A673 (cell line): ENCODE measurements at regions not wholly inside any gene's neighbourhood (a gene's known extent, or its start where the extent isn't known, plus 50 kb on each side); places are given as distances from the start of the nearest gene placed in this dataset.

Source experiments
- BruUV-seq: library from RNA; stranded (reverse); fragments of 400-500 nt; replicated peaks from 2 replicates; lab custom pipeline; 2021; lab: Mats Ljungman, UMichigan
- CTCF ChIA-PET: fragments of 300-600 bp; sonication (Branson Sonifier 250); formaldehyde crosslinking; loops from one replicate; lab custom pipeline; 2022; ENCODE audit warnings: antibody characterized with exemption; lab: Charles Lee
- POLR2A ChIA-PET: fragments of 300-600 bp; sonication (Branson Sonifier 250); formaldehyde crosslinking; loops from one replicate; lab custom pipeline; 2022; ENCODE audit warnings: antibody characterized with exemption; ENCODE audit not compliant: low non-redundant PET; lab: Charles Lee
- DNase-seq: peaks from one replicate; pipeline ENCODE4 v3.0.0-alpha.2; 2015; ENCODE audit warnings: low spot score
- H3K27ac ChIP-seq: fragments of 200-600 bp; sonication (generic); 2 replicates; pipeline ENCODE4 v1.5.1; 2016; ENCODE audit warnings: mixed run types, low read depth, mild to moderate bottlenecking, mixed read lengths, antibody characterized with exemption, low read length; ENCODE audit not compliant: poor library complexity, severe bottlenecking
- H3K27me3 ChIP-seq: fragments of 200-600 bp; sonication (generic); replicated peaks from 2 replicates; pipeline ENCODE4 v1.6.1; 2017; ENCODE audit warnings: mixed run types, low read depth, mild to moderate bottlenecking, mixed read lengths, antibody characterized with exemption, low read length; ENCODE audit not compliant: insufficient read depth, poor library complexity
- H3K36me3 ChIP-seq: fragments of 200-600 bp; sonication (generic); 2 replicates; pipeline ENCODE4 v1.6.1; 2016; ENCODE audit warnings: mixed run types, mild to moderate bottlenecking, mixed read lengths, antibody characterized with exemption, low read length; ENCODE audit not compliant: insufficient read depth, poor library complexity, severe bottlenecking
- H3K4me1 ChIP-seq: fragments of 200-600 bp; sonication (generic); 2 replicates; pipeline ENCODE4 v1.6.1; 2017; ENCODE audit warnings: mixed run types, mild to moderate bottlenecking, mixed read lengths, antibody characterized with exemption, low read length; ENCODE audit not compliant: insufficient read depth, poor library complexity, severe bottlenecking
- H3K4me3 ChIP-seq: fragments of 200-600 bp; sonication (generic); 2 replicates; pipeline ENCODE4 v1.5.1; 2016; ENCODE audit warnings: low read depth, mixed run types, mild to moderate bottlenecking, mixed read lengths, low read length; ENCODE audit not compliant: poor library complexity, severe bottlenecking
- H3K9me3 ChIP-seq: fragments of 200-600 bp; sonication (generic); 2 replicates; pipeline ENCODE4 v1.6.1; 2016; ENCODE audit warnings: mixed run types, low read depth, mild to moderate bottlenecking, mixed read lengths, antibody characterized with exemption, low read length; ENCODE audit not compliant: poor library complexity, severe bottlenecking
- EZH2 ChIP-seq: fragments of 200-600 bp; sonication (generic); IDR thresholded peaks from 2 replicates; pipeline ENCODE4 v1.6.1; 2017; ENCODE audit warnings: borderline replicate concordance, low read depth, mild to moderate bottlenecking, mixed read lengths, antibody characterized with exemption, low read length; ENCODE audit not compliant: poor library complexity, severe bottlenecking
- intact Hi-C: fragments of 100-400 bp; cut with micrococcal nuclease; formaldehyde crosslinking; loops from one replicate; pipeline ENCODE4 v1.10.0; 2022; ENCODE audit not compliant: unreplicated experiment
- TF ChIP-seq, protein P1 (sequence below): fragments of 300-800, 200-600 bp; sonication (generic); conservative IDR thresholded peaks from 2 replicates; pipeline ENCODE4 v1.5.1; 2017; ENCODE audit warnings: low read depth, mild to moderate bottlenecking, antibody characterized with exemption, low read length, moderate library complexity, mixed read lengths

DNA sequence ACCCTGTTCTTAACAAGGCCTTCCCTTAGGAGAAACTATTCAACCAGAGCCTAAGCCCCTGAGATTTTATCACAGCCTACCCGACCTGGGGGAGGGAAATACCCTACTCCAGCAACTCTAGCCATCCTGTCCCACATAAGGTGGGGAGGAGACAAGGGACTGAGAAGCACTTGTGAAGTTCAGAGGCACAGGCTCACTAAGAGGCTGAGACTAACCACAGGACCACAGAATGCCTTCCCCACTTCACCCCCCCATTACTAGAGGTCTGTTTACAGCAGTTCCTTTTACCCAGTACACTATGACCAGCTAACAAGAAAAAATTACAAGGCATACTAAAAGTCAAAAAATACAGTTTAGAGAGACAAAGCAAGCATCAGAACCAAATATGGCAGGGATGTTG lies 86.8 kb downstream of the TEX35 start:
- no peaks in the 10 kb centered on the region for H3K4me1 ChIP-seq
- TF ChIP-seq, protein P1, sequence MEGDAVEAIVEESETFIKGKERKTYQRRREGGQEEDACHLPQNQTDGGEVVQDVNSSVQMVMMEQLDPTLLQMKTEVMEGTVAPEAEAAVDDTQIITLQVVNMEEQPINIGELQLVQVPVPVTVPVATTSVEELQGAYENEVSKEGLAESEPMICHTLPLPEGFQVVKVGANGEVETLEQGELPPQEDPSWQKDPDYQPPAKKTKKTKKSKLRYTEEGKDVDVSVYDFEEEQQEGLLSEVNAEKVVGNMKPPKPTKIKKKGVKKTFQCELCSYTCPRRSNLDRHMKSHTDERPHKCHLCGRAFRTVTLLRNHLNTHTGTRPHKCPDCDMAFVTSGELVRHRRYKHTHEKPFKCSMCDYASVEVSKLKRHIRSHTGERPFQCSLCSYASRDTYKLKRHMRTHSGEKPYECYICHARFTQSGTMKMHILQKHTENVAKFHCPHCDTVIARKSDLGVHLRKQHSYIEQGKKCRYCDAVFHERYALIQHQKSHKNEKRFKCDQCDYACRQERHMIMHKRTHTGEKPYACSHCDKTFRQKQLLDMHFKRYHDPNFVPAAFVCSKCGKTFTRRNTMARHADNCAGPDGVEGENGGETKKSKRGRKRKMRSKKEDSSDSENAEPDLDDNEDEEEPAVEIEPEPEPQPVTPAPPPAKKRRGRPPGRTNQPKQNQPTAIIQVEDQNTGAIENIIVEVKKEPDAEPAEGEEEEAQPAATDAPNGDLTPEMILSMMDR, result no peak
- TF ChIP-seq EZH2, result no peak
- CTCF ChIA-PET, result no interaction called here
- no peak overlapping the region for H3K27ac ChIP-seq
- H3K27me3 ChIP-seq, result no peaks in the 10 kb centered on the region
- H3K4me3 ChIP-seq, result no peak overlapping the region
- no peaks in the 10 kb centered on the region for H3K9me3 ChIP-seq
- POLR2A ChIA-PET, result no interaction called here
- H3K36me3 ChIP-seq, result no peaks in the 10 kb centered on the region
- no TSS peak for BruUV-seq
- no peak for DNase-seq
- intact Hi-C loops, result no loop called here

- DNase-seq, result no peak
- Histone ChIP-seq H3K4me1 (no peaks in the 10 kb centered on the region), H3K4me3 (no peak overlapping the region), H3K9me3 (no peaks in the 10 kb centered on the region), H3K27me3 (no peaks in the 10 kb centered on the region), H3K27ac (no peak overlapping the region), H3K36me3 (no peaks in the 10 kb centered on the region)
- TF ChIP-seq, protein P1, result no peak
- TF ChIP-seq EZH2, result no peak
- intact Hi-C loops, result no loop called here
- ChIA-PET CTCF (no interaction called here), POLR2A (no interaction called here)
- BruUV-seq, result no TSS peak
These were observed 91.0 kb downstream of the TEX35 start for GRCh38 chr1:178603926-178604325.

- Histone ChIP-seq H3K4me3 (no peak overlapping the region), H3K27me3 (no peaks in the 10 kb centered on the region), H3K36me3 (no peaks in the 10 kb centered on the region), H3K4me1 (no peaks in the 10 kb centered on the region), H3K27ac (no peak overlapping the region), H3K9me3 (no peaks in the 10 kb centered on the region)
- TF ChIP-seq, protein P1, result no peak
- TF ChIP-seq EZH2, result no peak
- ChIA-PET POLR2A (no interaction called here), CTCF (no interaction called here)
- DNase-seq, result no peak
- BruUV-seq, result no TSS peak
- intact Hi-C loops, result no loop called here
These were observed 93.9 kb downstream of the TEX35 start for GRCh38 chr1:178606839-178607238.
